EH (cell line): ENCODE measurements at regions not wholly inside any gene's neighbourhood (a gene's known extent, or its start where the extent isn't known, plus 50 kb on each side); places are given as distances from the start of the nearest gene placed in this dataset.

Experiments
- DNase-seq: peaks from one replicate; pipeline ENCODE4 v3.0.0-alpha.2; 2015; ENCODE audit warnings: low read depth

GRCh38 chr6:164214066-164214465 lies 799.5 kb downstream of the QKI start:
- no peak for DNase-seq

DNA sequence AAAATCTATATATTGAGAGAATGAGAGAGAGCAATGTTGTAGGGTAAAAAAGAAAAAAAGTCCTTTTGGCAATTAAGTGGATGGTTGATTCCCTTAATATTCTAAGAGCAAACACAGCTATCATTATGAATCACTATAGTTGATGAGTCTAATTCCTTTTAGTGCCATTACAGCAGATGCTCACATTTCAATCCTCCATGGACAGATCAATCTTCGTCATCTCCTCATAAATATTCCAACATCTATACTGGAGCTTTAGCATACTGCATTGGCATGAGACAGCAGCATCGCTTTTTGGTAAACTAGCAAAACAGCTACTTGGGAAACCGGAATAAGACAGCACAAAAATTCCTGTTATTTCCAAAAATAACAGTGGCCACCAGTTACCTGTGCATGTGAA lies 796.7 kb downstream of the QKI start:
- no peak for DNase-seq

GRCh38 chr6:164210783-164211182 lies 796.3 kb downstream of the QKI start:
- no peak for DNase-seq

- DNase-seq: no peak
These were observed 795.8 kb downstream of the QKI start for GRCh38 chr6:164210323-164210722.

DNA sequence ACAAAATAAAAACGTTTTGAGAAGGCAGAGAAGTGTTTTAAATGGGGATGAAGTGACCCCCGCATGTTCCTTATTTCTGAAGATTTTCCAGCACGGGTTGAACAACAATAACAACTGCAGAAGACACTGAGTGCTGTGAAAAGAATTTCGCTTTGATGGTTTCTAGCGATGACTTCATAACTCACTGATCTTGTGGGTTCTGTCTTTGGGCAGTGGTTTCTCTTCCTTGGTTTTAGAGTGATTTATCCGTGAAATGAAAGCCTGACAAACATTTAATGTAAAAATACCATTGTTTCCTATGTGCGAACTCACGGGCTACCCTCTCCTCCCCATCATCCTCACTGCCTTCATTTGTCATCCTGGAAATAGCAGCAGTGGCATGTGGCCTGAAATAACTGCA lies 793.9 kb downstream of the QKI start:
- no peak for DNase-seq

DNA sequence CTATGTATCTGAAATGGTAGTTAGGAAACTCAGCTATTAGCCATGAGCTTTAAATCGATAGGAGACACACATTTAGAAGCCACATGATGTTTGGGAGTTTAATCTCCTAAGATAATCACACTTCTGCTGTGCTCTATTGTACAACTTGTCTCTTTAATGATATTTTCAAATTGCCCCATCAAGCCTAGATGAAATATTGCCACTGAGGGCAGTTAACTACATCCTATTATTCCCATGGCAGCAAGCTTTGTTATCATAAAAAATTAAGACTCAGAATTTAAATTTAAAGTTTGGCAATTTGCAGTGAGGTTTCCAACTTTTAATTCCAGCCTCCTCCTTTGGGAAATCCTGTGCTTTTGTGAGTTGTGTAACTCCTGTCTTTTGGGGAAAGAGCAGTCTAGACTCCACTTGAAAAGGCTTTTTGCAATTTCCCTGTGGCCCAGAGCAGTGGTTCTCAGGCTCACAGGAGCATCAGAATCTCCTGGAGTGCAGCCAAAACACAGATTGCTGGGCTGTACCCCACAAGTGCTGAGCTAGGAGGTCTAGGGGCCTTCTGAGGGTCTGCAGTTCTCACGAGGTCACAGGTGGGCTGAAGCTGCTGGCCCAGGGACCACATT lies 792.4 kb downstream of the QKI start:
- no peak for DNase-seq

DNA sequence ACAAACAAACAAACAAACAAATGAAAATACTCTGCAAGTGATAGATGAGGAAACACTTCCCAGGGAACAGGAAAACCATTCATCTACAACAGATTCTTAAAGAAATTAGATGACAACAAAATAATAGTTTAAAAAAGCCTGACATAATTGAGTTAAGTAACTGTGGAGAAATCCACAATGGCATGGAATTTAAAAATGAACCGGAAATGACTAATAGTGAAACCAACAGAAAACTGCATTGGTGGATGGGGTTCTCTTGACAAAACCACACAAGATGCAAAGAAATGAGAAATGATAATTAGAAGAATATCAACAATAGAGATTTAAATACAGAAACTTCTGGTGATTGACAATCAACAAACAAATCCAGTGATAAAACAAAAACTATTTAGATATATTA lies 785.6 kb downstream of the QKI start:
- no peak for DNase-seq

DNA sequence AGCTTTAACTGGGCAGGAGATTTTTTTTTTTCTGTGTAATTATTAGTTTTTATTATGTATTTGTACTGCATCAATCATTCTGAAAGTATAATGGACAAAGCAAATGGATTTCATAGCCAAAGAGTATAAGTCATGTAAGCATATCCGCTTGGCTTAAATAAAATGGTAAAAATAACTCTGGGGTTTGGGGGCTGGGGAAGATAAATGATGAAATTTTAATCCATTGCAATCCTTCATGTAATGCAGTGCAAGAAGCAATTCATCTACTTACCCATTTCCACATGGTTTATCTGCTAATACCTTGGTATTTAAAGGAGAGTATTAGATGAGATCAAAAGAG lies 781.4 kb downstream of the QKI start:
- no peak for DNase-seq

DNA sequence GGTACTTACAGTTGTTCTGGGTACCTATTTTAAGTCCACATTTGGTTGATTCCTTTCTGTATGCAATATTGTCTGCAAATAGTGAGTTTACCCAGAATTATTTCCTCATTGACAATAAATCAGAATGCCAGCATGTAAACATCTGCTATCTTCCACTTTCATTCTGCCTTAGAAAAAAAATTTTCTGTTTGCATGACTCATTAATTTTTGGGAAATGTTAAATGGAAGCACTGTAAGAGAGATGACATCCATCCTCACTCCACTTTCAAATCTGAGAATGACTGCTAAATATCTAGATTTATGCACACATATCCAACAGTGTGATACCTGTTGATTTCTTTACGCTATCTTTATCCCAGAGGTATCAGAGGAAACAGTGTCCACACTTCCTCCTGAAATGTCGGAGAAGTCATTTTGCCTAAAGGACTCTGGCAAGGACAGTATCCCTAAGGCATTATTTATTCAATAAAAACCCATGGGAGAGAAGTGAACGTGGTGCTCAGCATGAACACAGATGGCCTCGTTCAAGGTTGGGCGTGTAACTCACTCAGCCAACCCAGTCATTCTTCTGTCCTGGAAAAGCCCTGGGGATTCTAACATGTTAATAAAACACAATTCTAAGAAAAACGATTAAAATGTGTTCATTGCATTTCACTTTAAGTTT lies 780.9 kb downstream of the QKI start:
- no peak for DNase-seq

DNA sequence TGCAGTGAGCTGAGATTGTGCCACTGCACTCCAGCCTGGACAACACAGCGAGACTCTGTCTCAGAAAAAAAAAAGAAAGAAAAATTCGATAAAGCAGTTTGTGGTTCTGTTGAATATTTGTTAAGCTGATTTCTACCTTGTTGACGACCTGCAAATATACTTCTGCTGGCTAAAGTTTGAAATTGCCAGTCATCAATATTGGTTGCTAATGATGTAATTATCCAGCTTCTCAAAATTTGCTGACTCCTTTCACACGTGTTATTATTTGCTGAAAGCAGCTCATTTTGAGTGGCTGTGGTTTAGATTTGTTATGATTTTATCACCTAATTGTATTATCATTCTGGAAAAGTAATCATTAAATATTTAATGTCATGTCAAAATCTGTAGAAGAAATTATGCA lies 774.3 kb downstream of the QKI start:
- no peak for DNase-seq

- no peak for DNase-seq
These were observed 771.0 kb downstream of the QKI start for GRCh38 chr6:164185471-164185871.

GRCh38 chr6:164184410-164184809 lies 769.9 kb downstream of the QKI start:
- DNase-seq: no peak

GRCh38 chr6:164183556-164184123 lies 769.1 kb downstream of the QKI start:
- no peak for DNase-seq

DNA sequence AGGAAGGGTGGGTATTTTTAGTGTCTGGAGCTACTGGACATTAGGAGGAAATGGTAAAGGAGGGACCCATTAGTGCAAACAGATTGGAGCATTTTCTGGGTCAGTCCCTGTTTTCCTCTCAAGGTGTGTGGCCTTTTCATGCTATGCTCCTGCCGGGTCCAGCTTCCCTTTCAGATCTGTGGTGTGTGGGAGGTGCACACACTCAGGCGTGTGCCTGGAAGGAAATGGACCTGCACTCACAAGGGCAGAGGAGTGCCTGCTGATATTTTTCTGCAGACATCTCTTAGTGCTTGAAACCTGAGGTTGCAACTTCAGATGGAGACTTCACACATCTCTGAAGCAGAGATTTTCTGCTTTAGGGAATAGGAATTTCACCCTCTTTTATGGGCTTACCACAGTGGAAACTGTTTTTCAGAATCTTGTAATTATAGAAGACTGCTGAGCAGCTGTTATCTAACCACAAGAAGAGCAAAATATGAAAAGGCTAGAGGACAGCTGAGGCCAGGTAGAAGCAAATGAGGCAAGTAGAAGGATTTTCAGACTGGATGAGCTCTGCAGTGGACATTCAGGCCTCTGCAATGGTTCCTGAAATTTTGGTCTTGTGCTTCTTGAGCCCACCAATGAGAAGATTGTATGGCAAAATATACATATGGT lies 764.3 kb downstream of the QKI start:
- no peak for DNase-seq

GRCh38 chr6:164169355-164169754 lies 754.8 kb downstream of the QKI start:
- DNase-seq: no peak

DNA sequence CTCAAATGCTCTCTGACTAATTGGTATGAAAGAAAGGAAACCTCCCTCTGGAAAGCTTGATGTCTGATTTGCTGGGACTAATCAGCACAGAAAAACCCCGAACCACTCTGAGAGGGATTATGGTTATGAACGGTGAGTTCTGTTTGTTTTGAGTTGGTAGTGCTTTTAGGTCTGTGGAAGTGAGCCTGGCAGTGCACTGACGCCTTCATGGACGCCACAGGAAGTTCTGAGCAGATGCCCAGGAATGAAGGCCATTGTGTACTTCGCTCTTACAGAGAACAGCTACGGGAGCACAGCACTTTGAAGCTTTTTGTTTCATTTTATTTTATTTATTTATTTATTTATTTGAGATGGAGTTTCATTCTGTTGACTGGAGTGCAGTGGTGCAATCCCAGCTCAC lies 754.1 kb downstream of the QKI start:
- DNase-seq: no peak

- DNase-seq: no peak
These were observed 753.4 kb downstream of the QKI start for GRCh38 chr6:164167873-164168405.

DNA sequence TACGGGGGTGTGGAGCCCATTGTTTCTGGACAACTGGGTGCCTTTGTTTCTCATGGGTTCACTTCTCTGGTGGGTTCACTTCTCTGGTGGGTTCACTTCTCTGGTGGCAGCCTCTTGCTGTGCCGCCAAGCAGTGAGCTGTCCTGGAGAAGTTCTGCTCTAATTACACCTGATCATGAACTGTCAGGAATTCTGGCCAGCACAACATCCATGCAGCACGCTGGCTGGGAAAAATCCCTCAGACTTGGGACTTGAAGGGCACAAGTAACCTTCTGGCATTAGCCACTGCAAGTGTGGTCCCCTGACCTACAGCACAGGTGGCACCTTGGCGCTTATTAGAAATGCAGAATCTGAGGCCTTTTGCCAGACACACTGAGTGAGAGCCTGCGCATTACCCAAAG lies 752.5 kb downstream of the QKI start:
- no peak for DNase-seq

GRCh38 chr6:164166515-164166914 lies 752.0 kb downstream of the QKI start:
- no peak for DNase-seq

DNA sequence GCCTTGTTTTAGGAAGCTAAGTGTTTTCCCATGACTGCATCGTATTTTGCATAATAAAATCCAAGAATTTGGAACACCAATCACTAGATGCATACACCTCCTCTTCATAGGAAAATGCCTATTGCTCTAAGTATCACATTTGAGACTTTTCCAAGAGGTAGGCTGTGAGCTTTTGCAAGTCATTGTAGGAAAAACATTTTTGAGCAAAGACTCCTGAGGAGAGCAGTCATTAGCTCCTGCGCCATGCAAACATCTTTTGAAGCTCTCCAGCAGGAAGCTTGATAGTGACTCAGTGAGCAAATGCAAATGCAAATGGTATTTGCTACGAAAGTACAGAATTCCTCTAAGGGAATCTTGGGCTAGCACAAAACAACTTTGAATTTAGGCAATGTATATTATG lies 750.4 kb downstream of the QKI start:
- no peak for DNase-seq

- DNase-seq: no peak
These were observed 748.7 kb downstream of the QKI start for GRCh38 chr6:164163239-164163638.

DNA sequence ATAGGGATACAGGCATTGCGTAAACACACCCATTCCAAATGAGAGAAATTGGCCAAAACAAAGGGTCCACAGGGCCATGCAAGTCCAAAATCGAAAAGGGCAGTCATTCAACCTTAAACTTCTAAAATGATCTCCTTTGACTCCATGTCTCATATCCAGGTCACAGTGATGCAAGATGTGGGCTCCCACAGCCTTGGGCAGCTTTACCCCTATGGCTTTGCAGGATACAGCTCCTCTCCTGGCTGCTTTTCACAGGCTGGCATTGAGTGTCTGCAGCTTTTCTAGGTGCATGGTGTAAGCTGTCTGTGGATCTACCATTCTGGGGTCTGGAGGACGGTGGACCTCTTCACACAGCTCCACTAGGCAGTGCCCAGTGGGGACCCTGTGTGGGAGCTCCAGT lies 744.5 kb downstream of the QKI start:
- no peak for DNase-seq

DNA sequence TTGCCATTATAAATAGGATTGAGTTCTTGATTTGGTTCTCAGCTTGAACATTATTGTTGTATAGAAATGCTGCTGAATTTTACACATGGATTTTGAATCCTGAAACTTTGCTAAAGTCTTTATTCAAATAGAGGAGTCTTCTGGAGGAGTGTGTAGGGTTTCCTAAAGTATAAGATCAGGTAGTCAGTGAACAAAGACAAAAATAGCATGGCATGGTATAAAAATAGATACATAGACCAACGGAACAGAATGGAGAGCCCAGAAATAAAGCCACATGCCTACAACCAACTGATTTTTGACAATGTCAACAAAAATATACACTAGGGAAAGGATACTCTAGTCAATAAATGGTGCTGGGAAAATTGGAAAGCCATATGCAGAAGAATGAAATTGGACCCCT lies 740.1 kb downstream of the QKI start:
- DNase-seq: no peak
